Right lobe of liver (tissue), 6 donors: ENCODE measurements at regions not wholly inside any gene's neighbourhood (a gene's known extent, or its start where the extent isn't known, plus 50 kb on each side); places are given as distances from the start of the nearest gene placed in this dataset.

Source experiments
- ATAC-seq, 4 donors: fragments of 200-7000 bp; cut with Tn5 transposase; one replicate each; pipeline ENCODE4 v1.9.1; 2020; ENCODE audit warnings: mild to moderate bottlenecking in 4 of 4, moderate library complexity in 4 of 4
- DNase-seq, 3 donors: peaks; one replicate each; pipeline ENCODE4 v3.0.0-alpha.2; 2020
- H3K27ac ChIP-seq, 3 donors: fragments of 200-600 bp; one replicate each; pipeline ENCODE4 v1.8.0; 2022
- H3K27me3 ChIP-seq, 2 donors: fragments of 200-600 bp; one replicate each; pipeline ENCODE4 v1.8.0; 2022
- H3K36me3 ChIP-seq, 4 donors: fragments of 200-600 bp; sonication (generic) in 1 of 4; one replicate each; pipeline versions ENCODE4 v1.5.1 to v1.8.0; 2017 to 2022; ENCODE audit warnings: control low read depth in 1 of 4
- H3K4me1 ChIP-seq, 4 donors: fragments of 200-600 bp; sonication (generic) in 1 of 4; one replicate each; pipeline versions ENCODE4 v1.5.1 to v1.8.0; 2017 to 2022; ENCODE audit warnings: control low read depth in 1 of 4
- H3K4me3 ChIP-seq, 3 donors: fragments of 200-600 bp; one replicate each; pipeline ENCODE4 v1.8.0; 2022
- H3K9me3 ChIP-seq, 4 donors: fragments of 200-600 bp; sonication (generic) in 1 of 4; one replicate each; pipeline versions ENCODE4 v1.5.1 to v1.8.0; 2017 to 2022; ENCODE audit warnings: control low read depth in 1 of 4
- CTCF ChIP-seq, 4 donors: fragments of 200-600 bp in 3 of 4; fragments of 450-650 bp in 1 of 4; IDR thresholded peaks; one replicate each; pipeline versions ENCODE4 v1.5.1 to v1.8.0; 2016 to 2022; ENCODE audit warnings: antibody characterized with exemption in 4 of 4, mild to moderate bottlenecking in 2 of 4
- POLR2A ChIP-seq: fragments of 450-650 bp; IDR thresholded peaks from one replicate; pipeline ENCODE4 v1.6.1; 2017; ENCODE audit warnings: antibody characterized with exemption, mild to moderate bottlenecking
- WGBS: methylation state at CpG from one replicate; pipeline ENCODE4 v1.1.6; 2018; ENCODE audit warnings: low coverage, low lambda C conversion rate; ENCODE audit not compliant: insufficient coverage; ENCODE audit errors: missing lambda C conversion rate; 5-methylcytosine and 5-hydroxymethylcytosine counted together
- intact Hi-C, 2 donors: fragments of 100-400 bp; cut with DNase I; formaldehyde crosslinking; loops; one replicate each; pipeline versions ENCODE4 v1.11.2 to v1.14.1; 2022
- donor health status: DM: no; HTN: yes; CAD: no.
- donor health status: DM: no; HTN: no; CAD: no.
- donor health status: DM: no; HTN: no; CAD: no.
- donor health status: DM: no; HTN: yes; CAD: no.
- donor health status: DM: no; HTN: yes; CAD: no.

GRCh38 chr13:44068169-44068568 lies 188.5 kb downstream of the LACC1 start:
- intact Hi-C loops, result no loop called here

GRCh38 chr13:44068737-44069136 lies 189.0 kb downstream of the LACC1 start:
- H3K36me3 ChIP-seq, result no peaks in the 10 kb centered on the region
- 68% methylated on average over 4 of the region's 4 CpGs for WGBS
- no peaks in the 10 kb centered on the region for H3K4me1 ChIP-seq
- H3K4me3 ChIP-seq, result no peak overlapping the region
- no peak overlapping the region for H3K27ac ChIP-seq
- H3K9me3 ChIP-seq, result no peaks in the 10 kb centered on the region
- intact Hi-C loops, result no loop called here
- no peaks in the 10 kb centered on the region for H3K27me3 ChIP-seq
- ATAC-seq, result no peak
- DNase-seq, result no peak
- TF ChIP-seq CTCF (IDR thresholded peaks at IDR 0.05) (no peak), POLR2A (no peak)

More at GRCh38 chr13:44068169-44068568, 188.5 kb downstream of the LACC1 start:
- TF ChIP-seq CTCF (IDR thresholded peaks at IDR 0.05), result no peak
- TF ChIP-seq POLR2A, result no peak
- Histone ChIP-seq H3K27me3 (no peaks in the 10 kb centered on the region), H3K4me3 (no peak overlapping the region), H3K4me1 (no peaks in the 10 kb centered on the region), H3K27ac (no peak overlapping the region), H3K9me3 (no peaks in the 10 kb centered on the region), H3K36me3 (no peaks in the 10 kb centered on the region)
- DNase-seq (no peak), ATAC-seq (no peak)
- WGBS, result 80% methylated on average over 3 of the region's 3 CpGs

- DNase-seq, result no peak
- Histone ChIP-seq H3K4me3 (no peak overlapping the region), H3K27me3 (no peaks in the 10 kb centered on the region), H3K4me1 (no peaks in the 10 kb centered on the region), H3K36me3 (no peaks in the 10 kb centered on the region), H3K9me3 (no peaks in the 10 kb centered on the region), H3K27ac (no peak overlapping the region)
- intact Hi-C loops, result no loop called here
- TF ChIP-seq CTCF (IDR thresholded peaks at IDR 0.05), result no peak
- TF ChIP-seq POLR2A, result no peak
- ATAC-seq, result no peak
These were observed 192.8 kb downstream of the LACC1 start for GRCh38 chr13:44072536-44072935.

GRCh38 chr13:44074611-44075010 lies 194.9 kb downstream of the LACC1 start:
- H3K27ac ChIP-seq, result no peak overlapping the region
- intact Hi-C loops, result no loop called here
- H3K27me3 ChIP-seq, result no peaks in the 10 kb centered on the region
- no peaks in the 10 kb centered on the region for H3K36me3 ChIP-seq
- WGBS, result 73% methylated on average over 1 of the region's 1 CpG
- DNase-seq (no peak), ATAC-seq (no peak)
- TF ChIP-seq POLR2A (no peak), CTCF (IDR thresholded peaks at IDR 0.05) (no peak)
- no peaks in the 10 kb centered on the region for H3K4me1 ChIP-seq
- no peak overlapping the region for H3K4me3 ChIP-seq
- no peaks in the 10 kb centered on the region for H3K9me3 ChIP-seq

GRCh38 chr13:44075113-44075512 lies 195.4 kb downstream of the LACC1 start:
- Histone ChIP-seq H3K4me3 (no peak overlapping the region), H3K9me3 (no peaks in the 10 kb centered on the region), H3K4me1 (no peaks in the 10 kb centered on the region), H3K27me3 (no peaks in the 10 kb centered on the region), H3K27ac (no peak overlapping the region), H3K36me3 (no peaks in the 10 kb centered on the region)
- ATAC-seq, result no peak
- WGBS, result 71% methylated on average over 2 of the region's 2 CpGs
- intact Hi-C loops, result no loop called here
- TF ChIP-seq POLR2A (no peak), CTCF (IDR thresholded peaks at IDR 0.05) (no peak)
- DNase-seq, result no peak
